ENCODE measurements at regions not wholly inside any gene's neighbourhood (a gene's known extent, or its start where the extent isn't known, plus 50 kb on each side); places are given as distances from the start of the nearest gene placed in this dataset.

- Histone ChIP-seq H3K4me1 (no peaks in the 10 kb centered on the region), H3K27me3 (no peaks in the 10 kb centered on the region), H3K36me3 (no peaks in the 10 kb centered on the region), H3K27ac (no peak overlapping the region), H3K4me3 (no peak overlapping the region), H3K9me3 (no peaks in the 10 kb centered on the region)
- WGBS, 2 donors: 54 to 77% methylated on average over 4 of the region's 4 CpGs
- intact Hi-C loops (cut with DNase I): no loop called here
- FAIRE-seq (no peak), ATAC-seq (no peak), DNase-seq (no peak)
- TF ChIP-seq CTCF (IDR thresholded peaks at IDR 0.05): no peak
Measured at GRCh38 chr15:97528238-97528637, 432.3 kb upstream of the ARRDC4 start.

DNA sequence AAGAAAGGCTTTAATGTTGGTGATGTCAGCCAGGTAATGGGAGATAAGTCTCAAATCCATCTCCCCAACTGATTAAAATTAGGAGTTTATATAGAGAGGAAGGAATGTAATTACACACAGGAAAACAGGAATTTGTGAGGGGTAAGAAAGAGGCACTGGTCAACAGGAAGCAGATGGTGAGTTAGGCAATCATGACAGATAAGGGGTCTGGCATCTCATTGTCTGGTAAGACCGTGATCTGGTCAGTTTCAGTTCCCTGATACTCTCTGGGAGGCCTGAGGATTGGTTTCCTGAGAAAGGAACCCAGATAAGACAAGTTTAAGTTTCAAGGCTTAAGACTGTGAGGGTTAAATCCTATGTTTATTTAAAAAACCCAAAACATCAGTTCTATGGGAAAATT, 414.7 kb upstream of the ARRDC4 start:
- Histone ChIP-seq H3K4me3 (no peak overlapping the region), H3K27ac (no peak overlapping the region), H3K9me3 (no peaks in the 10 kb centered on the region), H3K36me3 (no peaks in the 10 kb centered on the region), H3K27me3 (no peaks in the 10 kb centered on the region), H3K4me1 (no peaks in the 10 kb centered on the region)
- DNase-seq (no peak), FAIRE-seq (no peak), ATAC-seq (no peak)
- WGBS, 2 donors: 35 to 50% methylated on average over 1 of the region's 1 CpG
- TF ChIP-seq CTCF (IDR thresholded peaks at IDR 0.05): no peak
- intact Hi-C loops (cut with DNase I): no loop called here

DNA sequence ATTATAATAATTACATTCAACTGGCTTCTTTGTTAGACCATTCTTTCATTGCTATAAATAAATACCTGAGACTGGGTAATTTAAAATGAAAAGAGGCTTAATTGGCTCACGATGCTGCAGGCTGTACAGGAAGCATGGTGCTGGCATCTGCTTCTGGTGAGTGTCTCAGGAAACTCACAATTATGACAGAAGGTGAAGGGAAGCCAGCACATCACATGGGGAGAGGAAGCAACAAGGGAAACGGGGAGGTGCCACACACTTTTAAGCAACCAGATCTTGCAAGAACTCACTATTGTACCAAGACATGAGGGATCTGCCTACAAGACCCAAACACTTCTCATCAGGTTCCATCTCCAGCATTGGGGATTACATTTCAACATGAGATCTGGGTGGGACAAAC, 413.1 kb upstream of the ARRDC4 start:
- H3K9me3 ChIP-seq: no peaks in the 10 kb centered on the region
- WGBS, 2 donors: 52 to 61% methylated on average over 2 of the region's 2 CpGs
- no peaks in the 10 kb centered on the region for H3K4me1 ChIP-seq
- H3K36me3 ChIP-seq: no peaks in the 10 kb centered on the region
- intact Hi-C loops (cut with DNase I): no loop called here
- DNase-seq (no peak), ATAC-seq (no peak), FAIRE-seq (no peak)
- no peaks in the 10 kb centered on the region for H3K27me3 ChIP-seq
- H3K27ac ChIP-seq: no peak overlapping the region
- H3K4me3 ChIP-seq: no peak overlapping the region
- TF ChIP-seq CTCF (IDR thresholded peaks at IDR 0.05): no peak

- DNase-seq (no peak), FAIRE-seq (no peak), ATAC-seq (no peak)
- Histone ChIP-seq H3K9me3 (no peaks in the 10 kb centered on the region), H3K27ac (no peak overlapping the region), H3K4me3 (no peak overlapping the region), H3K36me3 (no peaks in the 10 kb centered on the region), H3K4me1 (no peaks in the 10 kb centered on the region), H3K27me3 (no peaks in the 10 kb centered on the region)
- 58 to 59% methylated on average over 2 of the region's 2 CpGs for WGBS, 2 donors
- no peak for TF ChIP-seq CTCF (IDR thresholded peaks at IDR 0.05)
- intact Hi-C loops (cut with DNase I): no loop called here
Measured at GRCh38 chr15:97561529-97561928, 399.0 kb upstream of the ARRDC4 start.

DNA sequence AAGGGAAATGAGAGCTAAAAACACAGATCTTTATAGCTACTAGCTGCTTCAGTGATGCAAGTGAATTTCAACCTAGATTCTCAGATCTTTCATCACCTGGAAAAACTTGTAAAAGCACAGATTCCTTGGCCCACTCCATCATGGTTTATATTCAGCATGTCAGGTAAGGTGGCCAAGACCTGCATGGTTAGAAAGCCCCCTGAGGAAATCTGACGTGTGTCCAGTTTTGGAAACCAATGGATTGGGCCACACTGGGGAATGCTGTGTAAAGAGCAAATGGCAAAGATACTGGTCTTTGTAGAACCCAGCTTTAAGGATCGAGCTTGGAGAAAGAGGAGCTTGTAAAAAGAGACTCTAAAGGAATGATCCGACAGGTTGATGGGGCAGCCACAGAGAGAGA, 397.0 kb upstream of the ARRDC4 start:
- FAIRE-seq: no peak
- intact Hi-C loops (cut with DNase I): no loop called here
- H3K4me1 ChIP-seq: no peaks in the 10 kb centered on the region
- H3K27ac ChIP-seq: no peak overlapping the region
- WGBS, 2 donors: 70 to 77% methylated on average over 3 of the region's 3 CpGs
- ATAC-seq: no peak
- no peaks in the 10 kb centered on the region for H3K27me3 ChIP-seq
- no peaks in the 10 kb centered on the region for H3K36me3 ChIP-seq
- DNase-seq: no peak
- H3K4me3 ChIP-seq: no peak overlapping the region
- no peak for TF ChIP-seq CTCF (IDR thresholded peaks at IDR 0.05)
- H3K9me3 ChIP-seq: no peaks in the 10 kb centered on the region
